A549 (cell line): ENCODE measurements at regions not wholly inside any gene's neighbourhood (a gene's known extent, or its start where the extent isn't known, plus 50 kb on each side); places are given as distances from the start of the nearest gene placed in this dataset.

Experiments used
- CHD4 ChIP-seq: fragments of 200-600 bp; sonication (generic); IDR thresholded peaks from 2 replicates; pipeline ENCODE4 v1.6.1; 2016; ENCODE audit warnings: antibody characterized with exemption, mild to moderate bottlenecking, borderline replicate concordance
- TF ChIP-seq, protein P1 (sequence below): fragments of >200 bp; sonication (Bioruptor Twin); formaldehyde crosslinking; IDR thresholded peaks from 3 replicates; pipeline ENCODE4 v1.5.1; 2016

DNA sequence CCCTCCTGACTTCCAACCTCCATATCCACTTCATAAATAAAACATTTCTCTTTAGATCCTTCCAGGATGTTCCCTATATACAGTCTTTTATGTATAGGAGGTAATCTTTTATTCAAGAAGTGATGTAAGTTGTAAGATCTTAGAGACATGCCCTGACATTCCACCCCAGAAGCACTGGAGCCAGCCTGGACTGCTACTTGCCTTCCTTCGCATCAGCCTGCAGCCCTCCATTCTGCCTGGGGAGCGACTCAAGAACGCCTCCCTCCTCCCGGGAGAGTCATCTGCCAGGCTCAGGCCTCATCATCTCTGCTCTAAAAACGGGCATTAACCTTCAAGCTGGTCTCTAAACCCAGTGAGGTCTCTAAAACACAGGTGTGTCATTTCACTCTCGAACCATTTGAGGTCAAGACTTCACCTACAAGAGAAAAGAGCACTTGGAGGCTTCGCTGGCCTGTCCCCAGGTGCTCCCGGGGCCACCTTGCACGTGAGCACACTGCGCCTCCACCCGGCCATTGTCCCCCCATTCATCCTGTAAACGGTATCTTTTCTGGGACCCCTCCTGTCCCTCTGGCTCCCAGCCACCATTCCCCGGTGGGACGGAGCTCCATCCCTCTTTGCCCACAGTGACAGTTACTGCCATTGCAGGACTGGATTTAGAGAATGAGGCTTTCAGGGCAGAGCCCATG, 107.5 kb upstream of the PDE10A start:
- TF ChIP-seq, protein P1, sequence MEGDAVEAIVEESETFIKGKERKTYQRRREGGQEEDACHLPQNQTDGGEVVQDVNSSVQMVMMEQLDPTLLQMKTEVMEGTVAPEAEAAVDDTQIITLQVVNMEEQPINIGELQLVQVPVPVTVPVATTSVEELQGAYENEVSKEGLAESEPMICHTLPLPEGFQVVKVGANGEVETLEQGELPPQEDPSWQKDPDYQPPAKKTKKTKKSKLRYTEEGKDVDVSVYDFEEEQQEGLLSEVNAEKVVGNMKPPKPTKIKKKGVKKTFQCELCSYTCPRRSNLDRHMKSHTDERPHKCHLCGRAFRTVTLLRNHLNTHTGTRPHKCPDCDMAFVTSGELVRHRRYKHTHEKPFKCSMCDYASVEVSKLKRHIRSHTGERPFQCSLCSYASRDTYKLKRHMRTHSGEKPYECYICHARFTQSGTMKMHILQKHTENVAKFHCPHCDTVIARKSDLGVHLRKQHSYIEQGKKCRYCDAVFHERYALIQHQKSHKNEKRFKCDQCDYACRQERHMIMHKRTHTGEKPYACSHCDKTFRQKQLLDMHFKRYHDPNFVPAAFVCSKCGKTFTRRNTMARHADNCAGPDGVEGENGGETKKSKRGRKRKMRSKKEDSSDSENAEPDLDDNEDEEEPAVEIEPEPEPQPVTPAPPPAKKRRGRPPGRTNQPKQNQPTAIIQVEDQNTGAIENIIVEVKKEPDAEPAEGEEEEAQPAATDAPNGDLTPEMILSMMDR = no peak
- no peak for TF ChIP-seq CHD4
